GM18907 (cell line): ENCODE measurements at regions not wholly inside any gene's neighbourhood (a gene's known extent, or its start where the extent isn't known, plus 50 kb on each side); places are given as distances from the start of the nearest gene placed in this dataset.

Source experiments
- ATAC-seq: cut with Tn5 transposase; IDR thresholded peaks from one replicate; pipeline ENCODE4 v1.9.1; 2021; ENCODE audit warnings: mild to moderate bottlenecking, moderate library complexity; ENCODE audit not compliant: unreplicated experiment

- no peak for ATAC-seq
Measured at GRCh38 chr9:19513671-19514275, 105.0 kb downstream of the ACER2 start.

DNA sequence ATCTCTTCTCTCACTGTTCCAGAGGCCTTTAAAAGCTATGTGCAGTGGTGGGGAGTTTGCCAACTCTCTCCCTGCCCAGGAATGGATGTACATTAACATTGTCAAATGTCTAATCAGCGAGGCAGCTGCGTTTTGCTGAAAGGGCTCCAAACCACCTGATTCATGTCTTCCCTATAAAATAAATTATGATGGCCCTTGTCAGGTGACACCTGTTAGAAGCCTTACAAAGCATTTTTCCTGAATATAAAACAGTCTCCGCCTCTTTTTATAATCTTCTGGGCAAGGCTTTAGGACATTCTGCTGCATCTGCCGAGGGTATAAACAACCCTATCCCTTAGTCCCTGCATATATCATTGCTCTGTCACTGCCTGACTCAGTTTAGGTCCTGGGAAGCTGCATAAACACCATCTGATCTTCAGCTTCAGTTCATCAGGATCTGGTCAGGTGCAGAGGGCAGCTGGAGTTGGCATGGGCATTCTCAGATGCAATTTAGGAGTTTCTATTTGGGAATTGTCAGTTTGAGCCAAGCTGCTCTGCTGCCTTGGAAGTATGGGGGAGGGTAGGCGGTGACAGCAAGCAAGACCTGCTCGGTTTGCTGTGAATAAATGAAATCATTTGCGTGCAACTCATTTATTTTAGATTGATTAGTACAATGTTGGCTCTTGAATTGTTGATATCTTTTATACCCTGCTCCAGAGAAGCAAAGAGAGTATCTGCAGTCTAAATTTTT is 103.5 kb downstream of the ACER2 start:
- ATAC-seq = no peak

GRCh38 chr9:19511694-19512093 is 102.9 kb downstream of the ACER2 start:
- no peak for ATAC-seq

DNA sequence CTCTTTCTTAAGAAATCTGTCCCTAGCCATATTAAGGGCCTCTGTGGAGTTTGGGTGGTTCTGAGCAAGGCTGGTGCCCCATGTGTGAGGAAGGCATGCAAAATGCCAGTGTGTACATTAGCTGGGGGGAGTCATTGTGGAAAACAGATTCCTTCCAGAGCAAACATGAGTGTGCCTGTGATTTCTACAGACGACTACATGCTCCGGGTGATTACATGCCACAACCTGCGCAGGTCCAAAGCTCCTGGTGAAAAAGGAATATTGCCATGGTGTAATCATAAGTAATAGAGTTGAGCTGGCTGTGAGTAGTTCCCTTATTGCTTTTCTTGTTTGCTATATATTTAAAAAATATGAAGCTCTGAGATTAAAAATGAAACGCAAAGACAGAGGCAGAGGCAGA is 102.1 kb downstream of the ACER2 start:
- ATAC-seq = no peak
